Suprapubic skin (tissue), 4 donors: ENCODE measurements at regions not wholly inside any gene's neighbourhood (a gene's known extent, or its start where the extent isn't known, plus 50 kb on each side); places are given as distances from the start of the nearest gene placed in this dataset.

Source experiments
- DNase-seq, 2 donors: peaks; one replicate each; pipeline ENCODE4 v3.0.0-alpha.2; 2019; ENCODE audit warnings: low spot score in 2 of 2
- H3K27ac ChIP-seq: fragments of 200-600 bp; sonication (generic); one replicate; pipeline ENCODE4 v1.5.1; 2019
- H3K27me3 ChIP-seq: fragments of 200-600 bp; sonication (generic); one replicate; pipeline ENCODE4 v1.5.1; 2019
- H3K36me3 ChIP-seq: fragments of 200-600 bp; sonication (generic); one replicate; pipeline ENCODE4 v1.5.1; 2019
- H3K4me1 ChIP-seq: fragments of 200-600 bp; sonication (generic); one replicate; pipeline ENCODE4 v1.5.1; 2019
- H3K4me3 ChIP-seq: fragments of 200-600 bp; sonication (generic); one replicate; pipeline ENCODE4 v1.5.1; 2019; ENCODE audit warnings: mild to moderate bottlenecking
- H3K9me3 ChIP-seq: fragments of 200-600 bp; sonication (generic); one replicate; pipeline ENCODE4 v1.5.1; 2019
- EP300 ChIP-seq: sonication (generic); formaldehyde crosslinking; IDR thresholded peaks from one replicate; pipeline ENCODE4 v1.6.1; 2017; ENCODE audit warnings: antibody characterized with exemption
- POLR2A ChIP-seq, 2 donors: fragments of 450-650 bp; IDR thresholded peaks; one replicate each; pipeline ENCODE4 v1.6.1; 2017; ENCODE audit warnings: antibody characterized with exemption in 2 of 2, mild to moderate bottlenecking in 2 of 2, moderate library complexity in 2 of 2
- POLR2AphosphoS5 ChIP-seq, 3 donors: sonication (generic); formaldehyde crosslinking; IDR thresholded peaks; one replicate each; pipeline ENCODE4 v1.6.1; 2017; ENCODE audit warnings: antibody characterized with exemption in 3 of 3
- WGBS: methylation state at CpG from one replicate; pipeline ENCODE4 v1.1.5; 2018; 5-methylcytosine and 5-hydroxymethylcytosine counted together
- TF ChIP-seq, protein P1 (sequence below), 2 donors: fragments of 200-600 bp in 1 of 2; fragments of 450-650 bp in 1 of 2; sonication (generic) in 1 of 2; IDR thresholded peaks; one replicate each; pipeline ENCODE4 v1.5.1; 2016 to 2019; ENCODE audit warnings: antibody characterized with exemption in 2 of 2, mild to moderate bottlenecking in 1 of 2, moderate library complexity in 1 of 2

- peaks cover 5% of the 10 kb centered on the region for H3K4me1 ChIP-seq
- H3K36me3 ChIP-seq: no peaks in the 10 kb centered on the region
- no peak for DNase-seq
- no peaks in the 10 kb centered on the region for H3K9me3 ChIP-seq
- TF ChIP-seq POLR2A (IDR thresholded peaks at IDR 0.05) (no peak), POLR2AphosphoS5 (IDR thresholded peaks at IDR 0.05) (no peak), EP300 (no peak)
- TF ChIP-seq, protein P1, sequence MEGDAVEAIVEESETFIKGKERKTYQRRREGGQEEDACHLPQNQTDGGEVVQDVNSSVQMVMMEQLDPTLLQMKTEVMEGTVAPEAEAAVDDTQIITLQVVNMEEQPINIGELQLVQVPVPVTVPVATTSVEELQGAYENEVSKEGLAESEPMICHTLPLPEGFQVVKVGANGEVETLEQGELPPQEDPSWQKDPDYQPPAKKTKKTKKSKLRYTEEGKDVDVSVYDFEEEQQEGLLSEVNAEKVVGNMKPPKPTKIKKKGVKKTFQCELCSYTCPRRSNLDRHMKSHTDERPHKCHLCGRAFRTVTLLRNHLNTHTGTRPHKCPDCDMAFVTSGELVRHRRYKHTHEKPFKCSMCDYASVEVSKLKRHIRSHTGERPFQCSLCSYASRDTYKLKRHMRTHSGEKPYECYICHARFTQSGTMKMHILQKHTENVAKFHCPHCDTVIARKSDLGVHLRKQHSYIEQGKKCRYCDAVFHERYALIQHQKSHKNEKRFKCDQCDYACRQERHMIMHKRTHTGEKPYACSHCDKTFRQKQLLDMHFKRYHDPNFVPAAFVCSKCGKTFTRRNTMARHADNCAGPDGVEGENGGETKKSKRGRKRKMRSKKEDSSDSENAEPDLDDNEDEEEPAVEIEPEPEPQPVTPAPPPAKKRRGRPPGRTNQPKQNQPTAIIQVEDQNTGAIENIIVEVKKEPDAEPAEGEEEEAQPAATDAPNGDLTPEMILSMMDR (IDR thresholded peaks at IDR 0.05): no peak
- H3K4me3 ChIP-seq: no peak overlapping the region
- no peak overlapping the region for H3K27ac ChIP-seq
- peaks cover 64% of the 10 kb centered on the region for H3K27me3 ChIP-seq
- WGBS: 92% methylated on average over 7 of the region's 7 CpGs
These were observed 354.9 kb downstream of the C16orf95 start for GRCh38 chr16:86962259-86962658.

DNA sequence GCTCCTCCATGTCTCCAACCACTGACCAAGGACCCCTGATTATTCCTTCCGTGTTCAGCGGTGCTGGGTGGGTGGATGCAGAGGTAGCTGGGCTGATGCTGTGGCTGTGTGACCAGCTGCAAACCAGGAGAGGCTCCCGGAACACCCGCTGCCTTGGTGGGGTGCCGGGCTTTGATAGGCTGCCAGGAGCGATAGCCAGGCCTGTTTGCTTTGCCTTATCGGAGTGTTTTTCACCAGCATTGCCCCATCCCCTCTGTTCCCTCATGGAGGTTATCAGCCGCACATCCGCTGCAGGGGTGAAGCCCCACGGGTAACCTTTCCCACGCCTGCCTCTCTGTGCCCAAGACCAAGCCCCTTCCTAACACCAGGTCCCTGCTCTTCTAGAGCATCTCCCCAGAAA is 354.3 kb downstream of the C16orf95 start:
- 96% methylated on average over 11 of the region's 11 CpGs for WGBS
- no peak for DNase-seq
- H3K27me3 ChIP-seq: peaks cover 57% of the 10 kb centered on the region
- no peak overlapping the region for H3K4me3 ChIP-seq
- H3K27ac ChIP-seq: no peak overlapping the region
- H3K4me1 ChIP-seq: peaks cover 5% of the 10 kb centered on the region
- H3K9me3 ChIP-seq: no peaks in the 10 kb centered on the region
- no peak for TF ChIP-seq POLR2AphosphoS5 (IDR thresholded peaks at IDR 0.05)
- TF ChIP-seq EP300: no peak
- TF ChIP-seq, protein P1 (IDR thresholded peaks at IDR 0.05): no peak
- no peak for TF ChIP-seq POLR2A (IDR thresholded peaks at IDR 0.05)
- H3K36me3 ChIP-seq: no peaks in the 10 kb centered on the region

DNA sequence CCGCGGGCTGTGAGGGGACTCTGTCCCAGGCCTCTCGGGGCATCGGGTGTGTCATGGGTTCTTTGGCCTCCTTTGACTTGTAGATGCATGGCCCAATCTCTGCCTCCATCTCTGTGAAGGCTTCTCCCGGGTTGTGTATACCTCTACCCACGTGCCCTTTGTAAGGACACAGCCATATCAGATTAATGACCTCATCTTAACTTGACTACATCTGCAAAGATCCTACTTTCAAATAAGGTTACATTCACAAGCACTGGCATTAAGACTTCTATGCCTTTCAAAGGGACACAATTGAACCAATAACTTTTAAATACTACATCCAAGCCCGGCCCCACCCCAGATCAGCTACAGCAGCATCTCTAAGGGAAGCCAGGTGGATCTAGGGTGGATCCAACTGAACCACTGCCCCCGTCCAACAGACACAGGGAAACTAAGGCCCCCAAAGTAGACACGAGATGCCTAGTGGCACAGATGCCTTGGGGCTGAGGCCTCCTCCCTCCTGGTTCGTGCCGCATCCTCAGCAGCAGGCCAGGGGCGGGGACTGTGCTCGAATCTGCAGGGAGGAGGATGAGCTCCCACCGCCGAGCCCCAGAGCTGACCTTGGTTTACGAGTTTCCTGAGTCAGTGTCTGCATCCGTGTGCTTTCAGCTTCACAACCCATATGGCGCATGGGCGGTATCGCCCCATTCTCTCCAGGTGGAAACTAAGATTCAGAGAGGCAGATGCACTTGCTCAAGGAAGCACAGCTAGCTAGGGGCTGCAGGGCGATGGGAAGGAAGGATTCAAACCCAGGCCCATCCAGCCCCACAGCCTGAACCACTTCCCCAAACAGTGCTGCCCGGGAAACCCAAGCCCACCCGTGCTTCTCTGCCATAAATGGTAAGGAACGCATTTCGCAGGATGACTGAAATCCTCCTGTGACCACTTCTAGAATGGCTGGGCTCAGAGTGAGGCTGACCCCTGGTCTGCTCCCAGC is 353.3 kb downstream of the C16orf95 start:
- H3K9me3 ChIP-seq: no peaks in the 10 kb centered on the region
- TF ChIP-seq POLR2A (IDR thresholded peaks at IDR 0.05): no peak
- TF ChIP-seq POLR2AphosphoS5 (IDR thresholded peaks at IDR 0.05): no peak
- no peak for TF ChIP-seq EP300
- TF ChIP-seq, protein P1 (IDR thresholded peaks at IDR 0.05): no peak
- H3K4me1 ChIP-seq: peaks cover 5% of the 10 kb centered on the region
- H3K36me3 ChIP-seq: no peaks in the 10 kb centered on the region
- peaks cover 47% of the 10 kb centered on the region for H3K27me3 ChIP-seq
- H3K27ac ChIP-seq: no peak overlapping the region
- DNase-seq: no peak
- WGBS: 88% methylated on average over 11 of the region's 25 CpGs
- H3K4me3 ChIP-seq: no peak overlapping the region

DNA sequence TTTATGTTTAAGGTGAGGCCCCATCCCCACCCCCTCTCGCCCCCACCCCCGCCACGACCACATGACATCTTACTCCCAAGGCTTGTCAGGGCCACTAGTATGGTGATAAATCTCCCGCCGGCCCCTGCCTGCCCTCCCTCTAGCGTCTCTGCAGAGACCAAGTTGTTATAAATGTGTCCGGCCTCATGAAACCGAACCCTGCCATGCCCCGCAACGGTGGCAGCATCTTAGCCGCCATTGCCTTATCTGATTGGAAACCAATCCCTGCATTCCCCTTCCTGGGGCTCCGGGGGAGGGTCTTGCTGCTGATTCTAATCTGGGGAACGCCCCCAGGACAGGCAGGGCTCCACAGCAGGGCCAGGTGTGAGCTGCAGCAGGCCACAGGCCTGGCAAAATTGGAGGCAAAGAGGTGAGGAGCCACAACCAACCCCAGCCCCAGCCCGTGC is 352.4 kb downstream of the C16orf95 start:
- H3K27ac ChIP-seq: no peak overlapping the region
- no peak overlapping the region for H3K4me3 ChIP-seq
- no peaks in the 10 kb centered on the region for H3K36me3 ChIP-seq
- no peaks in the 10 kb centered on the region for H3K9me3 ChIP-seq
- WGBS: 73% methylated on average over 3 of the region's 14 CpGs
- TF ChIP-seq, protein P1 (IDR thresholded peaks at IDR 0.05): no peak
- H3K4me1 ChIP-seq: peaks cover 5% of the 10 kb centered on the region
- H3K27me3 ChIP-seq: peaks cover 38% of the 10 kb centered on the region
- no peak for DNase-seq

- Histone ChIP-seq H3K9me3 (no peaks in the 10 kb centered on the region), H3K27ac (no peak overlapping the region), H3K4me3 (no peak overlapping the region), H3K36me3 (no peaks in the 10 kb centered on the region), H3K4me1 (peaks cover 5% of the 10 kb centered on the region), H3K27me3 (peaks cover 33% of the 10 kb centered on the region)
- WGBS: 91% methylated on average over 10 of the region's 12 CpGs
- TF ChIP-seq POLR2A (IDR thresholded peaks at IDR 0.05): no peak
- TF ChIP-seq, protein P1 (IDR thresholded peaks at IDR 0.05): no peak
- no peak for TF ChIP-seq EP300
- no peak for TF ChIP-seq POLR2AphosphoS5 (IDR thresholded peaks at IDR 0.05)
- DNase-seq: no peak
These were observed 351.9 kb downstream of the C16orf95 start for GRCh38 chr16:86965331-86965730.
